ENCODE measurements at regions not wholly inside any gene's neighbourhood (a gene's known extent, or its start where the extent isn't known, plus 50 kb on each side); places are given as distances from the start of the nearest gene placed in this dataset.
A peak's percentile ranks its signal among the peaks of the same experiment; 100 is the strongest.

GRCh38 chr9:117957267-117957666 lies 253.1 kb downstream of the TLR4 start:
- Histone ChIP-seq H3K9me3 (no peaks in the 10 kb centered on the region), H3K4me3 (no peak overlapping the region), H3K27me3 (no peaks in the 10 kb centered on the region), H3K27ac (no peak overlapping the region), H3K36me3 (no peaks in the 10 kb centered on the region), H3K4me1 (no peaks in the 10 kb centered on the region)
- DNase-seq: no peak
- intact Hi-C loops (cut with DNase I): no loop called here
- no peak for TF ChIP-seq CTCF (IDR thresholded peaks at IDR 0.05)
- WGBS, 2 donors: 58 to 64% methylated on average over 2 of the region's 2 CpGs
- peak in 1 of 4 donors; percentile 60 for ATAC-seq
- FAIRE-seq: no peak

- DNase-seq (no peak), FAIRE-seq (no peak), ATAC-seq (no peak)
- no peak for TF ChIP-seq CTCF (IDR thresholded peaks at IDR 0.05)
- intact Hi-C loops (cut with DNase I): no loop called here
- Histone ChIP-seq H3K4me1 (no peaks in the 10 kb centered on the region), H3K4me3 (no peak overlapping the region), H3K27ac (no peak overlapping the region), H3K9me3 (no peaks in the 10 kb centered on the region), H3K36me3 (no peaks in the 10 kb centered on the region), H3K27me3 (no peaks in the 10 kb centered on the region)
- WGBS, 2 donors: 88 to 98% methylated on average over 2 of the region's 2 CpGs
These were observed 254.5 kb downstream of the TLR4 start for GRCh38 chr9:117958726-117959125.

GRCh38 chr9:117963493-117964090 lies 259.4 kb downstream of the TLR4 start:
- no peak for TF ChIP-seq CTCF (IDR thresholded peaks at IDR 0.05)
- WGBS, 2 donors: 76 to 81% methylated on average over 1 of the region's 1 CpG
- ATAC-seq (no peak), FAIRE-seq (no peak), DNase-seq (no peak)
- Histone ChIP-seq H3K27ac (no peak overlapping the region), H3K4me3 (no peak overlapping the region), H3K27me3 (no peaks in the 10 kb centered on the region), H3K4me1 (no peaks in the 10 kb centered on the region), H3K9me3 (no peaks in the 10 kb centered on the region), H3K36me3 (no peaks in the 10 kb centered on the region)
- intact Hi-C loops (cut with DNase I): no loop called here

- ATAC-seq (no peak), DNase-seq (no peak), FAIRE-seq (no peak)
- H3K4me3 ChIP-seq: no peak overlapping the region
- no peaks in the 10 kb centered on the region for H3K27me3 ChIP-seq
- no peak for TF ChIP-seq CTCF (IDR thresholded peaks at IDR 0.05)
- 55 to 56% methylated on average over 7 of the region's 7 CpGs for WGBS, 2 donors
- no peaks in the 10 kb centered on the region for H3K9me3 ChIP-seq
- H3K27ac ChIP-seq: no peak overlapping the region
- no peaks in the 10 kb centered on the region for H3K4me1 ChIP-seq
- no peaks in the 10 kb centered on the region for H3K36me3 ChIP-seq
- intact Hi-C loops (cut with DNase I): no loop called here
These were observed 266.3 kb downstream of the TLR4 start for GRCh38 chr9:117970276-117971050.

- intact Hi-C loops (cut with DNase I): no loop called here
- no peak overlapping the region for H3K27ac ChIP-seq
- no peaks in the 10 kb centered on the region for H3K27me3 ChIP-seq
- no peaks in the 10 kb centered on the region for H3K4me1 ChIP-seq
- FAIRE-seq (no peak), ATAC-seq (no peak), DNase-seq (no peak)
- H3K4me3 ChIP-seq: no peak overlapping the region
- TF ChIP-seq CTCF (IDR thresholded peaks at IDR 0.05): no peak
- no peaks in the 10 kb centered on the region for H3K9me3 ChIP-seq
- H3K36me3 ChIP-seq: no peaks in the 10 kb centered on the region
- 33 to 42% methylated on average over 3 of the region's 3 CpGs for WGBS, 2 donors
These were observed 269.9 kb downstream of the TLR4 start for GRCh38 chr9:117974108-117974507.
